ENCODE measurements at regions not wholly inside any gene's neighbourhood (a gene's known extent, or its start where the extent isn't known, plus 50 kb on each side); places are given as distances from the start of the nearest gene placed in this dataset.
"Not testable (repeated sequence)": the region's sequence is repeated elsewhere in the genome, so short reads cannot be mapped to it uniquely, and the experiment has no call there.

- DNase-seq = peak; percentile 17 to 56 (median 52)
Observed at GRCh38 chr4:103996637-103997036, 276.9 kb upstream of the TACR3 start.

DNA sequence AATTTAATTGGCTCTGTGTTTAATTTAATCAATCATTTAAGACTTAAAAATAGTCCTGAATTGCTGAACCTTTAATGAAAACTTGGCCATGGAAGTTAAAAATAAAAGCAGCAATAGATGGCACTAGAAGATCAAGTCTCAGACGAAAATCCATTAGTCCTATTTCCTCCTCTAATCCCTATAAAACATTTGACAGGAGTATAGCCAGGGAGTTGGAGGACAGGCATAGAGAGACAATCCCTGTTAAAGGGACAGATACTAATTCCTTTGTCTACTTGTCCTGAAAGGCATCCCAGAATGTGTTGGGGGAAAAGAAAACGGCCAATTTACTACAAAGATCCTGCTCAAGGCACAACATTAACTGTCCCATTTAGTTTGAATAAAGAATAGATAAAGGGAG, 276.3 kb upstream of the TACR3 start:
- DNase-seq = peak; percentile 15 to 42 (median 15)

DNA sequence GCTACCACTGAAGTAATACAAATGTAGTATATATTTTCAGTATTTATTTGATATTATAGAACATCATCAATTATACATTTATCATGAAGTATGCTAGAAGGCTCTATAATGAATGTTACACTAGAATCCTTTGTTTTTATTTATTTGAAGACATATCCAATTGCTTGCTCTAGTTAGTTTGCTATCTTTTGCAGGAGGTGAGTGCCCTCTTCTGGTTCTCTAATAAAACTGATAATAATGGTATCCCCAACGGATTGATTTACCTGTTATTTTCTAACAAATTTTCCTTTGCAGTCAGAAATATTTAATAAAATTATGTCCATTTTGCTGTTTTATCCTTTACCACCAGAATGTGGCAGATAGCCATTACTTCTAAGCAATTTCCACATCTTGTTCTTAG, 274.3 kb upstream of the TACR3 start:
- DNase-seq = no peak

- no peak for DNase-seq
Observed at GRCh38 chr4:103982454-103982853, 262.7 kb upstream of the TACR3 start.

DNA sequence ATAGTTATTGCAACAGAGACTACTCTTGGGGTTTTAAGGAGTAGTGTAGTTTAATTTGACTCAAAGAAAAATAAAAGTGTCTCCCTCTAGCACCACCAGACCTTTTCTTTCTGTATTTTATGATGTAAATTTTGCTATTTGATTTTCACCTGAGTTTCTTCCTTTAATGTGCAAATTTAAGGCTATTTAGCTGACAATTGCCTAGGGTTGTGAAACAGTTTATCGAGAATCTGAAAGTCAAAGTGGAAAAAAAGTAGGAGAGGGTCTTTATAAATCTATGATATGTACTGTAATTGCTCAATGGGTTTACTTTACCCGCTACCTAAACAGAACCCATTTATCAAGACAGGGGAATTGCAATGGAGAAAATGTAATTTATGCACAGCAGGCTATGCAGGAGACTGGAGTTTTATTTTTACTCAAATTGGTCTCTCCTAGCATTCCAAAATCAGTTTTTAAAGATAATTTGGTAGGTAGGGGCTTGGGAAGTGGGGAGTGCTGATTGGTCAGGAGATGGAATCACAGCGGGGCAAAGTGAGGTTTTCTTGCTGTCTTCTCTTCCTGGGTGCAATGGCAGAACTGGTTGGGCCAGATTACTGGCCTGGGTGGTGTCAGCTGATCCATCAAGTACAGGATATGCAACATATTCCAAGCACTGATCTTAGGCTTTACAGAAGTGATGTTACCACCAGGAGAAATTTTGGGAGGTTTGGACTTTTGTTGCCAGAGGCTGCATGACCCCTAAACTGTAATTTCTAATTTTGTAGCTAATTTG, 228.6 kb upstream of the TACR3 start:
- no peak for DNase-seq

GRCh38 chr4:103947617-103948016, 227.8 kb upstream of the TACR3 start:
- DNase-seq = no peak

DNA sequence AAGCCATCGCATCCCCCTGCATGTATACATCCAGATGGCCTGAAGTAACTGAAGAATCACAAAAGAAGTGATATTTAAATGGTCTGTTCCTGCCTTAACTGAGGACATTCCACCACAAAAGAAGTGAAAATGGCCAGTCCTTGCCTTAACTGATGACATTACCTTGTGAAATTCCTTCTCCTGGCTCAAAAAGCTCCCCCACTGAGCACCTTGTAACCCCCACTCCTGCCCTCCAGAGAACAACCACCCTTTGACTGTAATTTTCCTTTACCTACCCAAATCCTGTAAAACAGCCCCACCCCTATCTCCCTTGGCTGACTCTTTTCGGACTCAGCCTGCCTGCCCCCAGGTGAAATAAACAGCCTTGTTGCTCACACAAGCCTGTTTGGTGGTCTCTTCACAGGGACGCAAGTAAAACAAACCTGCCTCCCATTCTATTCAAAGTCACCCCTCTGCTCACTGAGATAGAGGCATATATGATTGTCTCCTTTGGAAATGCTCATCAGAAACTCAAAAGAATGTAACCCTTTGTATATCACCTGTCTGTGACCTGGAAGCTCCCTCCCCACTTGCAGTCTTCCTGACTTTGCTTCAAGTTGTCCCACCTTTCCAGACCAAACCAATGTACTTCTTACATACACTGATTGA, 227.0 kb upstream of the TACR3 start:
- not testable (repeated sequence) for DNase-seq

GRCh38 chr4:103938488-103938887, 218.7 kb upstream of the TACR3 start:
- no peak for DNase-seq

DNA sequence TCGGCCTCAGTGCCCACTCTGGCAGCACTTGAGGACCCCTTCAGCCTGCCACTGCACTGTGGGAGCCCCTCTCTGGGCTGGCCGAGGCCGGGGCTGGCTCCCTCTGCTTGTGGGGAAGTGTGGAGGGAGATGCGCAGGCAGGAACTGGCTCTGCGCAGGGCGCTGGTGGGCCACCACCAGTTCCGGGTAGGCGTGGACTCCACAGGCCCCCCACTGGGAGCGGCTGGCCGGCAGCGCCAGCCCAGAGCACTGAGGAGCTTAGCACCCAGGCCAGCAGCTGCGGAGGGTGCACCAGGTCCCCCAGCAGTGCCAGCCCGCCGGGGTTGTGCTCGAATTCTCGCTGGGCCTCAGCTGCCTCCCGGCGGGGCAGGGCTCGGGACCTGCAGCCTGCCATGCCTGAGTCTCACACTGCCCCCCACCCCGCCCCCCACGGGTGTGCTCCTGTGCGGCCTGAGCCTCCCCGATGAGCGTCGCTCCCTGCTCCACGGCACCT, 216.9 kb upstream of the TACR3 start:
- DNase-seq = no peak

GRCh38 chr4:103934178-103934789, 214.5 kb upstream of the TACR3 start:
- DNase-seq = peak; percentile 33 to 56 (median 51)

DNA sequence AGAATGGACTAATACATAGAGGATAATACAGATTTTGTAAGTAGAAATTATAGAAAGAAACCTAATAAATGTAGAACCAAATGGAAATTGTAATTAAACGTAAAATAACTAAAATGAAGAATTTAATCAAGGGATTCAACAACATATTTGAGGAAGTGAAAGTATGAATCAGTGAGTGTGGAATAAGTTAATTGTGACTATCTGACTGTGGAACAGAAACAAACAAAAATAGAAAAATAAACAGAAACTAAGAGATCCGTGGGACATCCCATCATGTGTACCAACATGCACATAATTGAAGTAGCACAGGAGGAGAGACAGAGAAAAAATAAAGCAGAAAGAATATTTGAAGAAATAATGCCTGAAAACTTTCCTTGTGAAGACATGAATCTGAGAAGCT, 208.6 kb upstream of the TACR3 start:
- no peak for DNase-seq

DNA sequence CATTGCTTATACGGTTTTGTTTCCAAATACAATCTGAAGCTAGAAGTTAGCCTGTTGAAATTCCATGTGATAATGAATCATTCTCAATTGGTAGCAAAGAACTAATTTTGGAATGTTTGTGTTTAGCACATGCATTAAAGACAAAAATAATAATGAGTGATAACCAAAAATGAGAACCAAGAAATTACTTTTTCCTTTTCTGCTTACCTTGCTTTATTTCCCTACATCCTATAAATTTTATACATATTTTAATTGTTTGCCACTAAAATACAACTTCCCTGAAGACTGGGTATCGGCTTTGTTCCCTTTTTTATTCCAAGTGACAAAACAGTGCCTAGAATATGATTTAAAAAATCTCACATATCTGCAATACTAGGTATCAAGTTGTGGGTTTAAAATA, 203.8 kb upstream of the TACR3 start:
- no peak for DNase-seq

- no peak for DNase-seq
Observed at GRCh38 chr4:103918214-103918613, 198.4 kb upstream of the TACR3 start.

DNA sequence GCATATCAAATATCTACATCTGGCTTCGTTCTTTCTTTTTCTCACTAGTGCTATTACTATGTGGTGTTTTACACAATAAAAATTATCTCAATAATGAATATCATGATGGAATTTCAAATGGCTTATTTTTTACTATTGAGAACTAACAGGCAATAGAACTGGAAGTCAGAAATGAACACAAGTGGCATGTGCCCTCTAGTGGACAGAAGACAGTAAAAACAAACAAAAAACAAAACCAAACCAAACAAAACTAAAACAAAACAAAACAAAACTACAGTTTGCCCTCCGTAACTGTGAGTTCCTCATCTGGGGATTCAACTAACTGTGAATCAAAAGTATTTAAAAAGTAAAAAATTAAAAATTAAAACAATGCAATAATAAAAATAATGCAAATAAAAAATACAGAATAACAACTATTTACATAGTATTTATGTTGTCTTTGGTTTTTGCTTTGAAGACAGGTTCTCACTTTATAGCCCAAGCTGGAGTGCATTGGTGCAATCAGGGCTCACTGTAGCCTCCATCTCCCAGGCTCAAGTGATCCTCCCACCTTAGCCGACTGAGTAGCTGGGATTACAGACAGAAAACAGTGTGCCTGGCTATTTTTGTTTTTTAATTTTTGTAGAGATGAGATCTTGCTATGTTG, 195.6 kb upstream of the TACR3 start:
- peak; percentile 3 to 32 (median 16) for DNase-seq

DNA sequence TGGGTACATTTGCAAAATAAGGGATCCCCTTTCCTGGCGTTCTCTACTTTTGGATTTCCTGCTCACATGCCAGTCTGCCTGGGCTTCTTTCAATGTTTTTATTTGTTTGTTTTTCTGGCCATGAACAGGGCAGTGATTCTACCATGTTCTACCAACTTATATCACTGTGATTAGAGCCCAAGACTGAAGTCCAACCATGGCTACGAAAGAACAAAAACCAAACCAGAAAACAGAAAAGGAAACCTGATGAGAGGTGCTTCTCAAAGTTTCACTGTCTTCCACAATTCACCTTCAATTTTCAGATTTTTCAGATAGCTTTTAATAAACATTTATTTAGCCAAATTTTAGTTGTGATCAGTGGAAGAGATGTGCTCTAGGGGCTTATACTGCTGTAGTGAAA, 187.6 kb upstream of the TACR3 start:
- no peak for DNase-seq

DNA sequence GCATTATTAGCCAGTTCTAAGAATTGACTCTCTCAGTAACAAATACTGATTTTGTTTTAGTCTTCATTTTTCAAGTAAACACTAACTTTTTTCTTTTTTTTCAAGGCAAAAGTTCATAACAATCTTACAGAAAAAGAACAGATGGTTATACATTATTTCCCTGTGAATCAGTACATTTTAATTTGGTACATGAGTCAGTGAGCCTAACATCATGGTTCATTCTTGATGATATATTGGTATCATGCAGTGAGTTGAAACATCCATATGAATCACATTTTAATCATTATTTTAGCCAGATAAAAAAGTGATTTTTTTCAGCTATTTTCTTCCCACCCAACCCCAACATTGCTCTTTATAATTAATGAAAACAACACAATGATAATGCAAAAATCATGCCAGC, 184.3 kb upstream of the TACR3 start:
- peak in 1 of 3 donors; percentile 36 for DNase-seq

- DNase-seq = no peak
Observed at GRCh38 chr4:103902730-103903129, 182.9 kb upstream of the TACR3 start.

DNA sequence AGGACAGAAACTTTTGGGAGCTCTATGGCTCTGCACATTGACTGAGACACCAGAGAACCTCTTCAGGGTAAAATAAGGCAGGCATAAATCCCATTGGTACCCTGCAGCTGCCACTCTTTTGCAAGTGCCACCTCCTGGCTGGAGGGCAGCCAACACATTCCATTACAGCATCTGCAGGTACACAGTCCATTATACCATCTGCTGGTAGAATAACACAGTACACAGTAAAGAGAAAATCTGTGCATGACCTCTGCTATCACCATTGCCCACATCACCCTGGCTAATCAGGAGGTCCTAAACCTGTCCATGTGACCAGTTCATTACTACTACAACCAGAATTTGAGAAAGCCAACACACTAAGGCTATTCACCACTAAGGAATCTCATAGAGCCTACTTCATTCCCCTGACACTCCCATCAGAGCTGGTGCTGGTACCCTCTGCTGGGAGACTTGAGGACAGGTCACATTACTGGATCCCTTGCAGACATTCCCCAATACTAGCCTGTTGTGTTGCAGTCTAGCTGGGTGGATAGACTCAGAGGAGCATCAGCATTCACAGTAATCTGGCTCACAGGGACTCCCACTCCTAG, 176.2 kb upstream of the TACR3 start:
- DNase-seq = no peak

DNA sequence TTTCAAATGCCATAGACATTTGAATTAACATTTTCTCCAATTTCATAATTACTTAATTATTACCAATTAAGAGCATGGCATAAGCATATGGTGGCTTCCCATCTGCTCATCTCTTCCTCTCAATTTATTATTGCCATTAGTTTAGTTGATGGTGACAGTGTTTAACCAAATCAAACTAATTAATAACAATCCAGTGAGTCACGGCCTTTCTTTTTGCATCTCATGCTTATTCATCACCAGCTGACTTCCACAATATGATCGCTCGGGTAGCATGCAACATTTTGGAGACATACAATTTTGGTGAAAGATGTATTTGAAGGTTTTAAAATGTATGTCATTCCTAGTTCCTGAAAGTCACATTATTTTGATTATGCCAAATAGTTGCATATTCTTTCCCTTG, 172.8 kb upstream of the TACR3 start:
- DNase-seq = peak in 1 of 3 donors; percentile 15

DNA sequence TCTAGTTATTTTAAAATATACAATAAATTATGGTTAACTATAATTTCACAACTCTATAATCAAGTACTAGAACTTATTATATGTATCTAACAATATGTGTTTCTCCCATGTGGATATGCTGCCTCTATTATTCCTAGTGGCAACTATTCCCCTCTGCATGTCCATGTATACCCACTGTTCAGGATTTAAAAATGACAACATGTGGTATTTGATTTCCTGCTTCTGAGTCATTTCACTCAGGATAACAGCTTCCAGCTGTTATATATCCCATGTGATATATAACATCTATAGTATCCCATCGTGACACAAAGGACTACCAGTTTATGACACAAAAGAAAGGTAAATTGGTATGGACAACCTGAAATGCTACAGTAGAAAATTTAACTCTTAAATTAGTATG, 167.4 kb upstream of the TACR3 start:
- peak in 1 of 3 donors; percentile 28 for DNase-seq

DNA sequence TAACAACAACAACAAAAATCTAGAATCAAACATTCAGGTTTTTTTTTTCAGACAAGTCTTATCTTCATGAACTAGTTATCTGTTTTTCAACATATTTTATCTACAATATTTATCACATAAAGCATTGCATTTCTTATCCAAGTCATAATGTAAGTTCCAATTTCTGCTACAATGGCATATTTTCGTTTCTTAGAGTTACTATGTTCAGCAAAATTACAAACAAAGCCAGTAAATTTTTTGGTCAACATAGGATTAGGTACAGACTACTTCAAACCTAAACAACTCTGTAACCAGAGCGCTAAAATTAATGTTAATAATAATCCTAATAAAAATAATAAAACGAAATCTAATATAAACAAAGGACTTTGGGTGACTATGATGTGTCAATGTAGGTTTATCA, 165.4 kb upstream of the TACR3 start:
- DNase-seq = no peak

DNA sequence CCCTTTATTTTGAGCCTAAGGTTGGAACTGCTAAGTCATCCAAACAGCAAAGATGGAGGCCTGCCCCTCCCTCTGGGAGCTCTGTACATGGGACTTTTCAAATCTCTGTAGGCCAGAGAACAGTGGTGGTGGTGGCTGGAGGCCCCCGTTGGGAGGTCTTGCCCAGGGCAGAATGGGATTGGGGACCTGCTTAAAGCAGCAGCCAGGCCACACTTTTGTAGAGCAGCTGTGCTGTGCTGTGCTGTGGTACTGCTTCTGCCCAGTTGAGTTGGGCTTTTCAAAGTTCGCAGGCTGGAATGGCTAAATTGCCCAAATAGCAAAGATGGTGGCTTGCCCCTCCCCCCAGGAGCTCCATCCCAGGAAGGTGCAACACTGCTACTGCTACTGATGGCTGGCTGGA, 147.5 kb upstream of the TACR3 start:
- DNase-seq = no peak
